Mammary epithelial cell (primary cell): ENCODE measurements at regions not wholly inside any gene's neighbourhood (a gene's known extent, or its start where the extent isn't known, plus 50 kb on each side); places are given as distances from the start of the nearest gene placed in this dataset.

ENCODE experiments used
- EZH2 ChIP-seq: IDR thresholded peaks from 2 replicates; pipeline ENCODE4 v1.6.1; 2012; ENCODE audit warnings: low read length, inconsistent platforms, borderline replicate concordance
- TF ChIP-seq, protein P1 (sequence below), 2 donors: IDR thresholded peaks in 1 of 2; conservative IDR thresholded peaks in 1 of 2; 2 replicates each; pipeline ENCODE4 v1.5.1; 2011 to 2012; ENCODE audit warnings: inconsistent platforms in 2 of 2, low read length in 2 of 2, mild to moderate bottlenecking in 2 of 2, control low read depth in 1 of 2, low read depth in 1 of 2; ENCODE audit not compliant: insufficient read depth in 1 of 2; ENCODE audit errors: extremely low read depth in 1 of 2

DNA sequence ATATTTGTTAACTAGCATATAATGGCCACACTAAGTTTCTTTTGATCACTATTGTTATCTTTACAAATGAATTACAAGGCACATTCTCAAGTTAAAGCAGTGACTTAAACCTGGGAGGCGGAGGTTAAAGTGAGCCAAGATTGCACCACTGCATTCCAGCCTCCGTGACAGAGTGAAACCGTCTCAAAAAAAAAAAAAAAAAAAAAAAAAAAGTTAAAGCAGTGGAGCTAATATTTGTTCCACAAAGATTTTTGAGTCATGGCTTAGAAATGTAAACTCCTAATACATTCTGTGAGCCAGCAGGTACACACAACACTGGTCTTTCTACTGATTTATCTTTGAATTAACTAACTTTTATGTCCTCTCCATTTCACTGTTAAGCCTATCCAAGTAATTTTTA, 221.7 kb upstream of the HTR1E start:
- TF ChIP-seq EZH2: no peak
- TF ChIP-seq, protein P1, sequence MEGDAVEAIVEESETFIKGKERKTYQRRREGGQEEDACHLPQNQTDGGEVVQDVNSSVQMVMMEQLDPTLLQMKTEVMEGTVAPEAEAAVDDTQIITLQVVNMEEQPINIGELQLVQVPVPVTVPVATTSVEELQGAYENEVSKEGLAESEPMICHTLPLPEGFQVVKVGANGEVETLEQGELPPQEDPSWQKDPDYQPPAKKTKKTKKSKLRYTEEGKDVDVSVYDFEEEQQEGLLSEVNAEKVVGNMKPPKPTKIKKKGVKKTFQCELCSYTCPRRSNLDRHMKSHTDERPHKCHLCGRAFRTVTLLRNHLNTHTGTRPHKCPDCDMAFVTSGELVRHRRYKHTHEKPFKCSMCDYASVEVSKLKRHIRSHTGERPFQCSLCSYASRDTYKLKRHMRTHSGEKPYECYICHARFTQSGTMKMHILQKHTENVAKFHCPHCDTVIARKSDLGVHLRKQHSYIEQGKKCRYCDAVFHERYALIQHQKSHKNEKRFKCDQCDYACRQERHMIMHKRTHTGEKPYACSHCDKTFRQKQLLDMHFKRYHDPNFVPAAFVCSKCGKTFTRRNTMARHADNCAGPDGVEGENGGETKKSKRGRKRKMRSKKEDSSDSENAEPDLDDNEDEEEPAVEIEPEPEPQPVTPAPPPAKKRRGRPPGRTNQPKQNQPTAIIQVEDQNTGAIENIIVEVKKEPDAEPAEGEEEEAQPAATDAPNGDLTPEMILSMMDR (conservative IDR thresholded peaks at IDR 0.05 in 1 of 2, IDR thresholded peaks at IDR 0.05 in 1 of 2; ENCODE audit: extremely low read depth in 1 of 2, insufficient read depth in 1 of 2, low read depth in 1 of 2, low read length in 2 of 2): no peak
